HL-60 (cell line): ENCODE measurements at regions not wholly inside any gene's neighbourhood (a gene's known extent, or its start where the extent isn't known, plus 50 kb on each side); places are given as distances from the start of the nearest gene placed in this dataset.

ENCODE experiments used
- DNase-seq, 2 experiments: peaks; one replicate each; pipeline ENCODE4 v3.0.0-alpha.2; 2010 to 2020; ENCODE audit warnings: low read depth in 1 of 2, low spot score in 1 of 2
- H3K27ac ChIP-seq: fragments of 250-450 bp; sonication (Bioruptor Pico); replicated peaks from 2 replicates; pipeline ENCODE4 v1.5.1; 2020; ENCODE audit warnings: mild to moderate bottlenecking, moderate library complexity
- H3K27me3 ChIP-seq: fragments of 250-450 bp; sonication (Bioruptor Pico); 2 replicates; pipeline ENCODE4 v1.5.1; 2021; ENCODE audit warnings: mild to moderate bottlenecking, moderate library complexity; ENCODE audit not compliant: insufficient read depth, poor library complexity, severe bottlenecking
- H3K4me3 ChIP-seq: replicated peaks from 2 replicates; pipeline ENCODE4 v1.5.1; 2011; ENCODE audit warnings: mild to moderate bottlenecking, control low read depth, low read length; ENCODE audit not compliant: insufficient read depth
- GABPA ChIP-seq: IDR thresholded peaks from 2 replicates; pipeline ENCODE4 v1.6.1; 2012; ENCODE audit warnings: low read depth
- POLR2AphosphoS5 ChIP-seq: IDR thresholded peaks from 2 replicates; pipeline ENCODE4 v1.6.1; 2012; ENCODE audit warnings: low read depth
- SPI1 ChIP-seq: IDR thresholded peaks from 2 replicates; pipeline ENCODE4 v1.6.1; 2012; ENCODE audit warnings: low read depth, mild to moderate bottlenecking, borderline replicate concordance
- TF ChIP-seq, protein P1 (sequence below): IDR thresholded peaks from one replicate; pipeline ENCODE4 v1.5.1; 2011; ENCODE audit warnings: low read length, control low read depth, inconsistent platforms; ENCODE audit not compliant: insufficient read depth
- TF ChIP-seq, protein P2 (sequence below): IDR thresholded peaks from 2 replicates; pipeline ENCODE4 v1.6.1; 2012; ENCODE audit warnings: low read depth; ENCODE audit not compliant: insufficient replicate concordance

DNA sequence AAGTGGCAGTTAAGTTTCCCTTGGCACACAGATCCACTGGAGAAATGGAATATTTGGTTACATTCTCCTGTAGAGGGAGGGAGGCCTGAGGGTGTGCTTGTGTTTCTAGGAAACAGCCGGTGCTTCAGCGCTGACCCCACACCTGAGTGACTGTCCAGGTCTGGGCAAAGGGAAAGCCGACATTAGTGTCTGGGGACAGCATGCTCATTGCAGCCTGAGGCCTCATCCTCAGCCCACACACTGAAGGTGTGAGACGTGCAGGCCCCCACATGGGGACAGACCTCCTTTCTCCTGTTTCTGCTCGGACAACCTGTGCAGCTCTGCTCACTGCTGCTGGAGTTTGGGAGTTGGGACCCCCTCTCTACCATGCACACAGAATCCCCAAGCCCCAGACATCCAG lies 178.3 kb downstream of the ACKR3 start:
- no peak for DNase-seq
- H3K27me3 ChIP-seq = peaks cover 3% of the 10 kb centered on the region
- H3K4me3 ChIP-seq = no peak overlapping the region
- H3K27ac ChIP-seq = no peak overlapping the region
- no peak for TF ChIP-seq SPI1
- TF ChIP-seq, protein P1, sequence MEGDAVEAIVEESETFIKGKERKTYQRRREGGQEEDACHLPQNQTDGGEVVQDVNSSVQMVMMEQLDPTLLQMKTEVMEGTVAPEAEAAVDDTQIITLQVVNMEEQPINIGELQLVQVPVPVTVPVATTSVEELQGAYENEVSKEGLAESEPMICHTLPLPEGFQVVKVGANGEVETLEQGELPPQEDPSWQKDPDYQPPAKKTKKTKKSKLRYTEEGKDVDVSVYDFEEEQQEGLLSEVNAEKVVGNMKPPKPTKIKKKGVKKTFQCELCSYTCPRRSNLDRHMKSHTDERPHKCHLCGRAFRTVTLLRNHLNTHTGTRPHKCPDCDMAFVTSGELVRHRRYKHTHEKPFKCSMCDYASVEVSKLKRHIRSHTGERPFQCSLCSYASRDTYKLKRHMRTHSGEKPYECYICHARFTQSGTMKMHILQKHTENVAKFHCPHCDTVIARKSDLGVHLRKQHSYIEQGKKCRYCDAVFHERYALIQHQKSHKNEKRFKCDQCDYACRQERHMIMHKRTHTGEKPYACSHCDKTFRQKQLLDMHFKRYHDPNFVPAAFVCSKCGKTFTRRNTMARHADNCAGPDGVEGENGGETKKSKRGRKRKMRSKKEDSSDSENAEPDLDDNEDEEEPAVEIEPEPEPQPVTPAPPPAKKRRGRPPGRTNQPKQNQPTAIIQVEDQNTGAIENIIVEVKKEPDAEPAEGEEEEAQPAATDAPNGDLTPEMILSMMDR = no peak
- TF ChIP-seq POLR2AphosphoS5 = no peak
- TF ChIP-seq, protein P2, sequence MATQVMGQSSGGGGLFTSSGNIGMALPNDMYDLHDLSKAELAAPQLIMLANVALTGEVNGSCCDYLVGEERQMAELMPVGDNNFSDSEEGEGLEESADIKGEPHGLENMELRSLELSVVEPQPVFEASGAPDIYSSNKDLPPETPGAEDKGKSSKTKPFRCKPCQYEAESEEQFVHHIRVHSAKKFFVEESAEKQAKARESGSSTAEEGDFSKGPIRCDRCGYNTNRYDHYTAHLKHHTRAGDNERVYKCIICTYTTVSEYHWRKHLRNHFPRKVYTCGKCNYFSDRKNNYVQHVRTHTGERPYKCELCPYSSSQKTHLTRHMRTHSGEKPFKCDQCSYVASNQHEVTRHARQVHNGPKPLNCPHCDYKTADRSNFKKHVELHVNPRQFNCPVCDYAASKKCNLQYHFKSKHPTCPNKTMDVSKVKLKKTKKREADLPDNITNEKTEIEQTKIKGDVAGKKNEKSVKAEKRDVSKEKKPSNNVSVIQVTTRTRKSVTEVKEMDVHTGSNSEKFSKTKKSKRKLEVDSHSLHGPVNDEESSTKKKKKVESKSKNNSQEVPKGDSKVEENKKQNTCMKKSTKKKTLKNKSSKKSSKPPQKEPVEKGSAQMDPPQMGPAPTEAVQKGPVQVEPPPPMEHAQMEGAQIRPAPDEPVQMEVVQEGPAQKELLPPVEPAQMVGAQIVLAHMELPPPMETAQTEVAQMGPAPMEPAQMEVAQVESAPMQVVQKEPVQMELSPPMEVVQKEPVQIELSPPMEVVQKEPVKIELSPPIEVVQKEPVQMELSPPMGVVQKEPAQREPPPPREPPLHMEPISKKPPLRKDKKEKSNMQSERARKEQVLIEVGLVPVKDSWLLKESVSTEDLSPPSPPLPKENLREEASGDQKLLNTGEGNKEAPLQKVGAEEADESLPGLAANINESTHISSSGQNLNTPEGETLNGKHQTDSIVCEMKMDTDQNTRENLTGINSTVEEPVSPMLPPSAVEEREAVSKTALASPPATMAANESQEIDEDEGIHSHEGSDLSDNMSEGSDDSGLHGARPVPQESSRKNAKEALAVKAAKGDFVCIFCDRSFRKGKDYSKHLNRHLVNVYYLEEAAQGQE = no peak
- no peak for TF ChIP-seq GABPA

DNA sequence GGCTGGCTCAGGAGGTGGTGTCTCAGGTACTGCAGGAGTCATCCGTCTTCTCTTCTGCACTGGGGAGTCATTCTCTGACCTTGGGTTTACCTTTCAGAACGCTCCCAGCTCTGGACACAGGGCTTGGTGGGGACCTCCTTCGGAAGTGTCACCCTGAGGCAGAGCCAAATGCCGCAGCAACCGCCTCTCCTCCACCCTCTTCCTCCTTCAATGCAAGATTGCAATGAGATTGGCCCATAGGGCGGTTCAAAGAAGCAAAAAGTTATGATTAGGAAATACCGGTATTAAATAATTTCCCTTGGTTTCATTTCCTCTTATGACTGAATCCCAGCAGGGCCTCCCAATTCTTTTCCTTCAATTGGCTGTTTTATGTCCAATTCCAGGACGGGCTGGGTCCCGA lies 178.8 kb downstream of the ACKR3 start:
- H3K27ac ChIP-seq = no peak overlapping the region
- peak; percentile 55 to 66 for DNase-seq
- peaks cover 3% of the 10 kb centered on the region for H3K27me3 ChIP-seq
- no peak overlapping the region for H3K4me3 ChIP-seq
- no peak for TF ChIP-seq GABPA
- no peak for TF ChIP-seq POLR2AphosphoS5
- no peak for TF ChIP-seq SPI1
- TF ChIP-seq, protein P2 = no peak
- TF ChIP-seq, protein P1 = no peak

DNA sequence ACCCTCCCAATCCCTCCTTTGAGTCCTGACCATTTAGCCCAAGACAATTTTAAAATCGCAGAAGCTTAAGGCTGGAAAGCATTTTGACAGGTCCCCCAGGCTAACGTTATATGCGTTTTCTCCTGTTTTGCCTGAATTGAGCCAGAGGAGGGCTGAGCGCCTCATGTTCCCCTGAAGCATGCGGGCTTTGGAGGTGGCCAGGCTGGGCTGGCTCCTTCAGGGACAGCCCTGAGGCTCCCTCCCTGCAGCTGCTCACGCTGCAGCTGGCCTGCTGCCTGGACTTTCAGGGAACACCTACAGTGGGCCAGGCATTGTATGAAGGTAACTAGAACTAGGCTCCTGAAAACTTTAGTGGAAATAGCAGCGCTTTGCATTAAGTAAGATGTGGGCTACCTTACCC lies 179.2 kb downstream of the ACKR3 start:
- TF ChIP-seq, protein P1 = no peak
- no peak for TF ChIP-seq POLR2AphosphoS5
- TF ChIP-seq SPI1 = no peak
- no peak for TF ChIP-seq GABPA
- TF ChIP-seq, protein P2 = no peak
- H3K27ac ChIP-seq = no peak overlapping the region; the same call in 1 of the 2 replicates
- H3K4me3 ChIP-seq = no peak overlapping the region
- DNase-seq = peak in 1 of 2 experiments; percentile 56
- peaks cover 3% of the 10 kb centered on the region for H3K27me3 ChIP-seq
